ENCODE measurements at regions not wholly inside any gene's neighbourhood (a gene's known extent, or its start where the extent isn't known, plus 50 kb on each side); places are given as distances from the start of the nearest gene placed in this dataset.

DNA sequence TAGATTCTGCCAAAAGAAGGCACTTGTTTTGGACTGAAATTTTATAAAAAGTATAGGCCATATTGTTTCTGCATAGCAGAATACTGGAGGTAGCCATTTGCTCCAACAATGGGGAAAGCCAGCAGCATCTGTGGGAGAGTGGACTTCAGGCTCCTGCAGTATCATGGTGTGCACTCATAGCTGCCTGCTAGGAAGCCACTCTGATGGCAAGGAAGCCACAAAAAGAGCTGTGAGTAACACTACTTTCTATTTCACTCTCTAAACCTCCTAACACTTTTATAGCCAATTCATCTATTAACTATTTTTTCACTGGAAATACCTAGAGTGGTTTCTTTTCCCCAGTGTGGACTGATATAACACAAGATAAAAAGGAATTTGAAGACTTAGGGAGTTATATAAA, 144.4 kb upstream of the KCNJ3 start:
- TF ChIP-seq, protein P1, sequence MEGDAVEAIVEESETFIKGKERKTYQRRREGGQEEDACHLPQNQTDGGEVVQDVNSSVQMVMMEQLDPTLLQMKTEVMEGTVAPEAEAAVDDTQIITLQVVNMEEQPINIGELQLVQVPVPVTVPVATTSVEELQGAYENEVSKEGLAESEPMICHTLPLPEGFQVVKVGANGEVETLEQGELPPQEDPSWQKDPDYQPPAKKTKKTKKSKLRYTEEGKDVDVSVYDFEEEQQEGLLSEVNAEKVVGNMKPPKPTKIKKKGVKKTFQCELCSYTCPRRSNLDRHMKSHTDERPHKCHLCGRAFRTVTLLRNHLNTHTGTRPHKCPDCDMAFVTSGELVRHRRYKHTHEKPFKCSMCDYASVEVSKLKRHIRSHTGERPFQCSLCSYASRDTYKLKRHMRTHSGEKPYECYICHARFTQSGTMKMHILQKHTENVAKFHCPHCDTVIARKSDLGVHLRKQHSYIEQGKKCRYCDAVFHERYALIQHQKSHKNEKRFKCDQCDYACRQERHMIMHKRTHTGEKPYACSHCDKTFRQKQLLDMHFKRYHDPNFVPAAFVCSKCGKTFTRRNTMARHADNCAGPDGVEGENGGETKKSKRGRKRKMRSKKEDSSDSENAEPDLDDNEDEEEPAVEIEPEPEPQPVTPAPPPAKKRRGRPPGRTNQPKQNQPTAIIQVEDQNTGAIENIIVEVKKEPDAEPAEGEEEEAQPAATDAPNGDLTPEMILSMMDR (IDR thresholded peaks at IDR 0.05) = no peak
- no peak for TF ChIP-seq POLR2A (IDR thresholded peaks at IDR 0.05)
